GM19035 (cell line): ENCODE measurements at regions not wholly inside any gene's neighbourhood (a gene's known extent, or its start where the extent isn't known, plus 50 kb on each side); places are given as distances from the start of the nearest gene placed in this dataset.
A peak's percentile ranks its signal among the peaks of the same experiment; 100 is the strongest.
"Not testable (repeated sequence)": the region's sequence is repeated elsewhere in the genome, so short reads cannot be mapped to it uniquely, and the experiment has no call there.

Experiments used
- ATAC-seq: cut with Tn5 transposase; IDR thresholded peaks from one replicate; pipeline ENCODE4 v1.9.1; 2021; ENCODE audit not compliant: unreplicated experiment

DNA sequence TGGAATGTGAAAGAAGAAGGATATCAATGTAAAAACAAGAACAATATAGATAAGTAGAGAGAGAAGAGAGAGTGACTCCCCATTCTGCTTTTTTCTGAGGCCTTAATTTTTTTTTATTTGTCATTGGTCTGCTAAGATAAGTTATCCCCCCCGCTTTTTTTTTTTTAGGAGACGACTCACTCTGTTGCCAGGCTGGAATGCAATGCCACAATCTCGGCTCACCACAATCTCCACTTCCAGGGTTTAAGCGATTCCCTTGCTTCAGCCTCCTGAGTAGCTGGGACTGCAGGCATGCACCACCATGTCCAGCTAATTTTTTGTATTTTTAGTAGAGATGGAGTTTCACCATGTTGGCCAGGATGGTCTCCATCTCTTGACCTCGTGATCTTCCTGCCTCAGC is 677.0 kb downstream of the MAFB start:
- ATAC-seq, result not testable (repeated sequence)

DNA sequence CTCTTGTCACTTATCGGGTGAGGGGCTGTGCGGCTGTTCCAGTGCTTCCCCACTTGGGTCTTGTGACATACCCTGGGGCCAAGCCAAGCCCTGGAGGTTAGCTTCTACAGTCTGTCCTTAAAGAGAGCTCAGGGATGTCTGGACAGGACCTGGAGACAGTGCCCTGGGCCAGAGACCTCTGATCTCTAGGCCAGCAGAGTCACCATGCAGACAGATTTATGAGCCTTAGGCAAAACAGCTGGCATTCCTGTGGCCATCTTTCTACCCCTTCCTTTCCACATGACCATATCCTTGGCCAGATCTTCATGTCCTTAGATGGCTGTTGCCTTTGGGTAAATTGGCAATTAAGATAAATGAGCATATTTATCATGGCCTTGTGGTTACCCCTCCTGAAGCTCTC is 678.6 kb downstream of the MAFB start:
- ATAC-seq, result no peak

GRCh38 chr20:40009542-40009941 is 679.5 kb downstream of the MAFB start:
- no peak for ATAC-seq

DNA sequence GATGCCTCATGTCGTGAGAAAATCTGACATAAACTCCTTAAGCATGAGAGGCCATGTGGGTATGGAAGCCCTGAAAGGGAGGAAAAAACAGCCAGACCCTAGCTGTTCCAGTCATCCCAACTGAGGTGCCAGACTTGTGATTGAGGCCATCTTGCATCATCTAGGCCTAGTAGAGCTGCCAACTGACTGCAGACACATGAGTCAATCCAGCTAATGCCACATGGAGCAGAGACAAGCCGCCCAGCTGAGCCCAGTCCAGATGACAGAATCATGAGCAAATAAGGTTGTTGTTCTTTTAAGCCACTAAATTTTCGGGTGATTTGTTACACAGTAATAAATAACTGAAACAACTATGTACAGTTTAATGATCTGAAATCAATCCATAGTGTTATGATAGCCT is 680.9 kb downstream of the MAFB start:
- ATAC-seq, result no peak

GRCh38 chr20:40006168-40006860 is 682.7 kb downstream of the MAFB start:
- ATAC-seq, result no peak

- ATAC-seq, result not testable (repeated sequence)
These were observed 684.9 kb downstream of the MAFB start for GRCh38 chr20:40004092-40004491.

DNA sequence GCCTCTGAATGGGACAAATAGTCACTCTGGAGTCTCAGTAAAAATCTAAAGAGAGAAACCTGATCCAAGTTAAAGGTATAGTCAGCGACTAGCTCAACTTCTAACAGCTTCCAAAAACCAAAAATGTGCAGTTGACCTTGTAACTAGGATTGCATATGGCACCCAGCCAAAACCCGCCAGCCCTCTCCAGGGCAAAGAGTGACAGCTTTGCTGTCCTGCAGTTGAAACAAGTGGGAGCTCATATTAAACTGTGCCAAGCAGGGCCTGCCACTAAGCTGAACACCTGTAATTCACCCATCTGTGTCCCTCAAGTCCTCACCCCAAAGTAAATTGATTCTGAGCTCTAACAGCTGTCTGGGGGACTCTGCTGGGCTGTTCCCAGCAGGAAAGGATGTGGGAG is 695.3 kb downstream of the MAFB start:
- ATAC-seq, result no peak

DNA sequence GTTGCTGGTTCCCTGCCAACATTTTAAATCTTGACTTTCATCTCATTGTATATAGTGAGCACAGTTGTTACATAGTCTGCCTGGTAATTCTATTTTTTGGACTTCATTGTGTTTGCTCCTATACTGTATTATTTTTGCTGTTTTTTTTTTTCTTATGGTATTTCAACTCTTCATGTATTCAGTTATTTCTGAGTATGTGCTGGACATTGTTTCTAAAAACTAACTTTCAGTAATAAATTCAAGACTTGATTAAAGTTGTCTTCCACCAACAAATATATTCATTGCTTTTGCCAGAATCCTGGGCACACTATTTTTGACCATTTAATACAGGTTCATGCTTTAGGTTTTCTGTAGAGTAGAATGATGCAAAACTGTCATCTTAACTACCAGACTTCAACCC is 698.3 kb downstream of the MAFB start:
- ATAC-seq, result no peak

DNA sequence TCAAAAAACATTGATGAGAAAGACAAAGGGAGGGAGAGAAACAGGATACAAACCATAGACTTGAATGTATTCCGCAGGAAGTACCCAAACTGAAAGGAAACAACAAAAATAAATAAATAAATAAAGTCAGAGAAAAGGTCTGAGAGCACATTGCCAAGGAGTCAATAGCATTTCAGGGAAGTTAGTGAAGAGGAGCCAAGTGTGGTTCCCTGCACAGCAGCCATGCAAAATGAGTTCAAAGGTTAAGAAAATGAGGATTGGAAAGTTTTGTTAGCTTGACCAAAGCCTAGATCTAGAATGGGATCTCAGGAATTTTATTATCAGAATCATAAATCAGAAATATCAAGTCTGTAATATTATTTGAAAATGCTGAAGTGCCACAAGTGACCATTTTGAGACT is 700.0 kb downstream of the MAFB start:
- ATAC-seq, result no peak

- ATAC-seq, result no peak
These were observed 702.7 kb downstream of the MAFB start for GRCh38 chr20:39986173-39986904.

GRCh38 chr20:39985271-39985827 is 703.7 kb downstream of the MAFB start:
- no peak for ATAC-seq

- no peak for ATAC-seq
These were observed 705.4 kb downstream of the MAFB start for GRCh38 chr20:39983655-39984054.

DNA sequence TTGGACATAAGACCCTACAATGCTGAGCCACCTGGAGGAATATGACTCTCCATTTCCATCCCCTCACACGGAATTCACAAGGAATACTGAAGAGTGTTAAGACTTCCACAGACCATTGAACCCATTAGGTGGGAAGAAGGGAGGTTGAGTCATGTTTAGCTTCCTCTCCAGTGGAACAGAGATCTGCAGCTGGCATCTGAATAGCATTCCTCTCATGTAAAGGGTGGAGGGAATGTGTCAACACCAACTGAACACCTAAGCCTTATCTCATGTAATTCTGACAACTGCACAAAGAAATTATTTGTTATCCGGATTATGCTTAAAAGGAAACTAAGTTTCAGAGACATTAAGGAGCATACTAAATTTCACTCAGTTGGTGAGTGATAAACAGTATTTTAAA is 705.9 kb downstream of the MAFB start:
- no peak for ATAC-seq

DNA sequence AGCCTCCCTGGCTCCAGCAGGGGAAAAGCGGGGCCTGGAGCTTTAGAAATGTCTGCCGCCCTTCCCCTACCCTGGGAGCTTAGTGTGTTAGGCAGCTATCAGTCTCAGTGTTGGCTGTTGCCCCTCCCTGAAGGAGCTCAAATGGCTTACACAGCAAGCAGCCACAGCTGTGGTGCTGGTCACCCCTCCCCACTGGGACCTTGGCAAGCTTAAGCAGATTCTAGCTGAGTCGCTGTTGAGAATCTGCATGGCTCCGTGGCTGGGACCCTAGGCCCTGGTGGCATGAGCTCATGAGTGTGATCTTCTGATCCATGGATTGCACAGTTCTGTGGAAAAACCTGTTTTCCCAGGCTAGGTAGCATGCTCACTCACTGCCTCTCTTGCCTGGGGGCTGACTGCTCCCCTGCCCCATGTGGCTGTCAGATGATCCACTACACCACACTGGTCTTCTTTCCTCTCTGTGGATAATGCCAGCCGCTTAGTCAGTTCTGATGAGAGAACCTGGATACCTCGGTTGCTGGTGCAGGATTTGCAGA is 714.0 kb downstream of the MAFB start:
- no peak for ATAC-seq

DNA sequence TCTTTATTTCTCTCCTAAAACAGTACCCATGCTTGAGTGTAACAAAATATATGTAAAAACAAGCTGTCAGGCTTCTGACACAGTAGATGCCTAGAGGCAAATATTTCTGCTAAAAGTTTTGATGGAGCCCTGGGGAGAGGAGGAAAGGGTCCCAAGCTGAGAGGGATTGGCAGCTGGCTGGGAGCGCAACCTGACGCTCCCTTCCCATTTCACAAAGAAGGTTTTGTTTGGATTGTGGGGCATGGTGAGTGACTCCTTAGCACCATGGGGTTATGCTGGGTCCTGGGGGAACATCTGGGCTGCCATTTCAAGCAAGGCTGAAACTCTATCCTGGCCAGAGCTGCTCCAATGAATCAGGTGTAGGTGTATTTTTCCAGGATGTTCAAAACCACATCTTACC is 720.5 kb downstream of the MAFB start:
- ATAC-seq, result no peak

- ATAC-seq, result no peak
These were observed 721.2 kb downstream of the MAFB start for GRCh38 chr20:39967806-39968205.

DNA sequence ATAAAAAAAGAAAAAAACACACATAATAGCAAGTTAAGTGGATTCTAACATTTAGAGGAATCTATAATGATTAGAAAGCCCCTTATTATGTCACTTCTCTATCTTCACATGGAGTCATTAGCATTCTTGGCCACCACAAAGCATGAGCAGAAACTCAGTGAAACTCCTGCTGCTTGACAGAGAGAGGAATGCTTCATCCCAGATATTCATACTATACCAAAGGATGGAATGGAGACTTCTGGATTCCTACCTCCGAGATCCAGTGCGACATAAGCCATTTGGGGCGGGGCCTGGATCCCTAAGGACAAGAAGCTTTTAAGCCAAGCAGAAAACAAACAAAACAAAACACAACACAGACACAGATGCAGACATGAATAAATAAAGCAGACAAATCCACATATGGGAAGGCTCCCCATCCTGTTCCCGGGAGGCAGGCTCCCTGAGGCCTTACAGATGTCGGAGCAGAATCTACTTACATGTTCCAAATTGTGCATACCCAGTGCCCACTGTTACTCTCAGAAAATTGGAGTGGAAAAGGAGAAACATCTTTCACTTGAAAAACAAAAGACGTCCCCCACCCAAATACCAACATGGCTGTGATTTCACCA is 727.3 kb downstream of the MAFB start:
- no peak for ATAC-seq

DNA sequence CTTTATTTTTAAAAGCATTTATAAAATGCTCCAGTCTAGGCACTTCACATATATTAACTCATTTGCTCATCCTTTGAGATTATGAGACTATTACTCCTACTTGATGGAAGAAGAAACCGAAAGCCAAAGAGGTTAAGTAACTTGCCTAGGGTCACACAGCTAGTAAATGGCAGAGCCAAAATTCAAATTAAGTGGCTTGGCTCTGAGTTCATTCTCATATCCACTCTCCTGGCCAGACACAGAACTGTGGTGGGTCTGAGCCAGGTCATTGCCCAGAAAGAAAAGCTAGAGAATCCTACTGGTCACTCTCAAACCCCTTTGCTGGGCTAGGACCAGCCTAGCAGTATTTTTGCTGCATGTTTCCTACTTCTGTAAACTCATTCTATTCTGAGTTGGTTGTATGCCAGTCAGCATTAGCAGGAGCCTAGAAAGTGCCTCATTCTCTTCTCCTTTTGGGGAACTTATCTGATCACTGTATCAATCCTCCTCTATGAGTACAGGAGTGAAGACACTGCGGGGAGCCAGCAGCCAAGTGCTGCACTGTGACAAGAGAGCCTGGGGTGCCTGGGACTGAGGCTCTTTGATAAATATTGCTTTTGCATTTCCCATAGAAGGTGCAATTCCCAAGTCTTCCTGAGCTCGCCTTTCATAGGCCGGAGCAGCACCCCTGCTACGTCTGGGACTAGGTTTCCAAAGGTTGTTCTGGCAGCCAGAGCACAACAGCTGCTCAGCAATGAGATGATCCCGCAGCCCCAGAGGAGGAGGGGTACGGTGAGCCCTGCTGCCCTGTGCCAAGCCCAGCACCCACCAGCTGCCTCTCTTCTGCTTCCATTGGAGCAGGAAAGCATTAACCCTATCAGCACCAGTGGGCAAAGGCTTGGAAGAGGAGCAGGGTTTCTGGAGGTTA is 728.3 kb downstream of the MAFB start:
- peak; percentile 49 for ATAC-seq

- ATAC-seq, result not testable (repeated sequence)
These were observed 731.1 kb downstream of the MAFB start for GRCh38 chr20:39957911-39958310.

DNA sequence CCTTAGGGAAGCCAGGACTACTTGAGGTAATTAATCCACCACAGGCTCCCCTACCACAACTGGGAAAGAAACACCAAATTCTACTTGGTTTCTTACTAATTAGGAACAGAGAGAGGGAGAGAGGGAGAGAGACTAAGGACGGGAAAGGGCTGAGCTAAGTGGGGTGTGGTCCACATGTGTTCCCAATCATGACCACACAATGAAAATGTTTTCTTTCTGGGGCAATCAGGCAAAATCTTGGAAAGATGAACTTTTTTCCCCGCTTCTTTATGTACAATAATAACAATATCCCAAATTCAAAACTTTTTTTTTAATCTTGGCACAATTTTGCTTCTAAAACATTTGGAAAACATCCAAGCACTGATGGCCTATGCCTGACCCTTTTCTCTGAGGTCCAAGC is 734.4 kb downstream of the MAFB start:
- no peak for ATAC-seq

GRCh38 chr20:39946931-39947330 is 742.1 kb downstream of the MAFB start:
- no peak for ATAC-seq
